A673 (cell line): ENCODE measurements at regions not wholly inside any gene's neighbourhood (a gene's known extent, or its start where the extent isn't known, plus 50 kb on each side); places are given as distances from the start of the nearest gene placed in this dataset.

Experiments used
- BruUV-seq: library from RNA; stranded (reverse); fragments of 400-500 nt; replicated peaks from 2 replicates; lab custom pipeline; 2021; lab: Mats Ljungman, UMichigan
- CTCF ChIA-PET: fragments of 300-600 bp; sonication (Branson Sonifier 250); formaldehyde crosslinking; loops from one replicate; lab custom pipeline; 2022; ENCODE audit warnings: antibody characterized with exemption; lab: Charles Lee
- POLR2A ChIA-PET: fragments of 300-600 bp; sonication (Branson Sonifier 250); formaldehyde crosslinking; loops from one replicate; lab custom pipeline; 2022; ENCODE audit warnings: antibody characterized with exemption; ENCODE audit not compliant: low non-redundant PET; lab: Charles Lee
- DNase-seq: peaks from one replicate; pipeline ENCODE4 v3.0.0-alpha.2; 2015; ENCODE audit warnings: low spot score
- H3K27ac ChIP-seq: fragments of 200-600 bp; sonication (generic); 2 replicates; pipeline ENCODE4 v1.5.1; 2016; ENCODE audit warnings: mixed run types, low read depth, mild to moderate bottlenecking, mixed read lengths, antibody characterized with exemption, low read length; ENCODE audit not compliant: poor library complexity, severe bottlenecking
- H3K27me3 ChIP-seq: fragments of 200-600 bp; sonication (generic); replicated peaks from 2 replicates; pipeline ENCODE4 v1.6.1; 2017; ENCODE audit warnings: mixed run types, low read depth, mild to moderate bottlenecking, mixed read lengths, antibody characterized with exemption, low read length; ENCODE audit not compliant: insufficient read depth, poor library complexity
- H3K36me3 ChIP-seq: fragments of 200-600 bp; sonication (generic); 2 replicates; pipeline ENCODE4 v1.6.1; 2016; ENCODE audit warnings: mixed run types, mild to moderate bottlenecking, mixed read lengths, antibody characterized with exemption, low read length; ENCODE audit not compliant: insufficient read depth, poor library complexity, severe bottlenecking
- H3K4me1 ChIP-seq: fragments of 200-600 bp; sonication (generic); 2 replicates; pipeline ENCODE4 v1.6.1; 2017; ENCODE audit warnings: mixed run types, mild to moderate bottlenecking, mixed read lengths, antibody characterized with exemption, low read length; ENCODE audit not compliant: insufficient read depth, poor library complexity, severe bottlenecking
- H3K4me3 ChIP-seq: fragments of 200-600 bp; sonication (generic); 2 replicates; pipeline ENCODE4 v1.5.1; 2016; ENCODE audit warnings: low read depth, mixed run types, mild to moderate bottlenecking, mixed read lengths, low read length; ENCODE audit not compliant: poor library complexity, severe bottlenecking
- H3K9me3 ChIP-seq: fragments of 200-600 bp; sonication (generic); 2 replicates; pipeline ENCODE4 v1.6.1; 2016; ENCODE audit warnings: mixed run types, low read depth, mild to moderate bottlenecking, mixed read lengths, antibody characterized with exemption, low read length; ENCODE audit not compliant: poor library complexity, severe bottlenecking
- CTCF ChIP-seq: fragments of 300-800, 200-600 bp; sonication (generic); conservative IDR thresholded peaks from 2 replicates; pipeline ENCODE4 v1.5.1; 2017; ENCODE audit warnings: low read depth, mild to moderate bottlenecking, antibody characterized with exemption, low read length, moderate library complexity, mixed read lengths
- EZH2 ChIP-seq: fragments of 200-600 bp; sonication (generic); IDR thresholded peaks from 2 replicates; pipeline ENCODE4 v1.6.1; 2017; ENCODE audit warnings: borderline replicate concordance, low read depth, mild to moderate bottlenecking, mixed read lengths, antibody characterized with exemption, low read length; ENCODE audit not compliant: poor library complexity, severe bottlenecking
- intact Hi-C: fragments of 100-400 bp; cut with micrococcal nuclease; formaldehyde crosslinking; loops from one replicate; pipeline ENCODE4 v1.10.0; 2022; ENCODE audit not compliant: unreplicated experiment

DNA sequence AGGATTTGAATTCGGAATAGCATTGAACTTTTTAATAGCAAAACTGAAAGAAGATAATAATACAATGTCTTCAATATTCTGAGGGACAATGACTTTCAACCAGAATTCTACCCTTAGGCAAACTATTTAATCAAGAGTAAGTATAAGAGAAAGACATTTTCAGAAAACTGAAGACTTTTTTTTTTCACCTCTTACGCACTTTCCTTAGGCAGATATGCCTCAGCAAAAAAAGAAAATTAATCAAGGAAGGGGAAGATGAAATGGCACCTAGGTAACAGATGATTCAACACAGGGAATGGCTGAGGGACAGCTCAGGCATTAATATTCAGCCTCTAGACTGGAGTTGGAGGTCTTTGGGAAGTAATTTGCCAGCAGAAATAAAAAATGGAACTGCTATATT lies 184.9 kb downstream of the URB2 start:
- intact Hi-C loops = no loop called here
- POLR2A ChIA-PET = no interaction called here

GRCh38 chr1:229812148-229812547 lies 186.1 kb downstream of the URB2 start:
- peaks cover 10% of the 10 kb centered on the region for H3K9me3 ChIP-seq
- ChIA-PET CTCF (no interaction called here), POLR2A (no interaction called here)
- no peaks in the 10 kb centered on the region for H3K36me3 ChIP-seq
- no peak for DNase-seq
- intact Hi-C loops = no loop called here
- BruUV-seq = no TSS peak
- H3K27me3 ChIP-seq = no peaks in the 10 kb centered on the region
- TF ChIP-seq EZH2 (no peak), CTCF (no peak)
- H3K4me3 ChIP-seq = no peak overlapping the region
- H3K27ac ChIP-seq = no peak overlapping the region
- no peaks in the 10 kb centered on the region for H3K4me1 ChIP-seq

More for the DNA sequence above, 184.9 kb downstream of the URB2 start:
- BruUV-seq = no TSS peak
- no peak overlapping the region for H3K27ac ChIP-seq
- H3K27me3 ChIP-seq = no peaks in the 10 kb centered on the region
- no peak overlapping the region for H3K4me3 ChIP-seq
- no peaks in the 10 kb centered on the region for H3K36me3 ChIP-seq
- no peaks in the 10 kb centered on the region for H3K4me1 ChIP-seq
- CTCF ChIA-PET = no interaction called here
- H3K9me3 ChIP-seq = peaks cover 10% of the 10 kb centered on the region
- DNase-seq = no peak
- TF ChIP-seq CTCF = no peak
- no peak for TF ChIP-seq EZH2

- intact Hi-C loops = no loop called here
- POLR2A ChIA-PET = no interaction called here
- Histone ChIP-seq H3K27me3 (no peaks in the 10 kb centered on the region), H3K9me3 (peaks cover 10% of the 10 kb centered on the region), H3K4me3 (no peak overlapping the region), H3K36me3 (no peaks in the 10 kb centered on the region), H3K4me1 (no peaks in the 10 kb centered on the region), H3K27ac (no peak overlapping the region)
- TF ChIP-seq EZH2 (no peak), CTCF (no peak)
- DNase-seq = no peak
- CTCF ChIA-PET = no interaction called here
- BruUV-seq = no TSS peak
These were observed 186.6 kb downstream of the URB2 start for GRCh38 chr1:229812693-229813092.
